ENCODE measurements at regions not wholly inside any gene's neighbourhood (a gene's known extent, or its start where the extent isn't known, plus 50 kb on each side); places are given as distances from the start of the nearest gene placed in this dataset.

DNA sequence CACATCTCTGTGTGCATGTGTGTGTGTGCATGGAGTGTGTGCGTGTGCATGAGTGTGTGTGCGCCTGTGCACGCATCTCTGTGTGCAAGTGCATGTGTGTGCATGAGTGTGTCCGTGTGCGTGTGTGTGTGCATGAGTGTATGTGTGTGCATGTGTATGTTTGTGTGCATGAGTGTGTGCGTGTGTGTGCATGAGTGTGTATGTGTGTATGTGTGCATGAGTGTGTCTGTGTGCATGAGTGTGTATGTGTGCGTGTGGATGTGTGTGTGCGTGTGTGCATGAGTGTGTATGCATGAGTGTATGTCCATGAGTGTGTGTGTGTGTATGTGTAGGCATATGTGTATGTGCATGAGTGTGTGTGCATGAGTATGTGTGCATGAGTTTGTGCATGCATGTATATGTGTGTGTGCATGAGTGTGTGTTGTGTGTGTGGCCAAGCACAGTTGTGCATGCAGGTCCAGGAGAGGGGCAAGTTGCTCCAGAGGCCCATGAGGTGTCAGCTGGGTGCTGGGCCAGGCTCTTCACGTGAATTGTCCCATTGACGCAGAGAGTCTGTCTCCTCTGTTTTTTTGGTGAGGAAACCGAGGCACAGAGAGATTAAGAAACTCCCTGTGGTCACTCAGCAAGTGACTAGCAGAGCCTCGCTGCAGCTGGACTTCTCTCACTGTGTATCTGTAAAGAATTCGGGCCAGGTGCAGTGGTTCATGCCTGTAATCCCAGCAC lies 75.5 kb downstream of the ASB1 start:
- no peaks in the 10 kb centered on the region for H3K27me3 ChIP-seq (ENCODE audit: control insufficient read depth in 2 of 2, insufficient read depth in 2 of 2, low read length in 2 of 2)
- WGBS (ENCODE audit: insufficient coverage), result 97% methylated on average over 12 of the region's 13 CpGs
- no peaks in the 10 kb centered on the region for H4K20me1 ChIP-seq (ENCODE audit: insufficient read depth, low read length)
- intact Hi-C loops (cut with micrococcal nuclease), result no loop called here
- Mint-ChIP-seq H3K4me3 (no peak overlapping the region), H3K4me1 (no peaks in the 10 kb centered on the region), H3K27ac (no peak overlapping the region), H3K27me3 (ENCODE audit: low read depth in 3 of 3) (peaks cover 0 to 3% (median 3%) of the 10 kb centered on the region in 3 donors), H3K36me3 (no peaks in the 10 kb centered on the region), H3K9me3 (peaks cover 0 to 4% (median 0%) of the 10 kb centered on the region in 7 donors)
- DNase-seq, result no peak
- no peak overlapping the region for H3K9ac ChIP-seq (ENCODE audit: insufficient read depth, low read length, poor library complexity, severe bottlenecking)
- no peak overlapping the region for H3K4me2 ChIP-seq (replicated peaks; ENCODE audit: extremely low read depth, low read length, poor library complexity, severe bottlenecking)
- no peaks in the 10 kb centered on the region for H3K4me1 ChIP-seq (ENCODE audit: control insufficient read depth in 1 of 2, insufficient read depth in 2 of 2, low read length in 2 of 2)
- TF ChIP-seq, protein P1, sequence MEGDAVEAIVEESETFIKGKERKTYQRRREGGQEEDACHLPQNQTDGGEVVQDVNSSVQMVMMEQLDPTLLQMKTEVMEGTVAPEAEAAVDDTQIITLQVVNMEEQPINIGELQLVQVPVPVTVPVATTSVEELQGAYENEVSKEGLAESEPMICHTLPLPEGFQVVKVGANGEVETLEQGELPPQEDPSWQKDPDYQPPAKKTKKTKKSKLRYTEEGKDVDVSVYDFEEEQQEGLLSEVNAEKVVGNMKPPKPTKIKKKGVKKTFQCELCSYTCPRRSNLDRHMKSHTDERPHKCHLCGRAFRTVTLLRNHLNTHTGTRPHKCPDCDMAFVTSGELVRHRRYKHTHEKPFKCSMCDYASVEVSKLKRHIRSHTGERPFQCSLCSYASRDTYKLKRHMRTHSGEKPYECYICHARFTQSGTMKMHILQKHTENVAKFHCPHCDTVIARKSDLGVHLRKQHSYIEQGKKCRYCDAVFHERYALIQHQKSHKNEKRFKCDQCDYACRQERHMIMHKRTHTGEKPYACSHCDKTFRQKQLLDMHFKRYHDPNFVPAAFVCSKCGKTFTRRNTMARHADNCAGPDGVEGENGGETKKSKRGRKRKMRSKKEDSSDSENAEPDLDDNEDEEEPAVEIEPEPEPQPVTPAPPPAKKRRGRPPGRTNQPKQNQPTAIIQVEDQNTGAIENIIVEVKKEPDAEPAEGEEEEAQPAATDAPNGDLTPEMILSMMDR (IDR thresholded peaks at IDR 0.05), result no peak
- no peaks in the 10 kb centered on the region for H3K9me3 ChIP-seq (replicated peaks in 1 of 2; ENCODE audit: control insufficient read depth in 1 of 2, insufficient read depth in 1 of 2, low read length in 2 of 2)
- no peak overlapping the region for H3K27ac ChIP-seq (ENCODE audit: low read depth in 1 of 2, low read length in 2 of 2)
- H3K79me2 ChIP-seq (ENCODE audit: insufficient read depth, low read length), result no peaks in the 10 kb centered on the region
- H3K4me3 ChIP-seq (replicated peaks in 1 of 3; ENCODE audit: low read depth in 2 of 3, low read length in 3 of 3), result no peak overlapping the region
- H2AFZ ChIP-seq (ENCODE audit: insufficient read depth, low read depth, low read length, poor library complexity, severe bottlenecking), result no peak overlapping the region
- no peaks in the 10 kb centered on the region for H3K36me3 ChIP-seq (replicated peaks in 1 of 2; ENCODE audit: control insufficient read depth in 1 of 2, insufficient read depth in 2 of 2, low read length in 2 of 2)

DNA sequence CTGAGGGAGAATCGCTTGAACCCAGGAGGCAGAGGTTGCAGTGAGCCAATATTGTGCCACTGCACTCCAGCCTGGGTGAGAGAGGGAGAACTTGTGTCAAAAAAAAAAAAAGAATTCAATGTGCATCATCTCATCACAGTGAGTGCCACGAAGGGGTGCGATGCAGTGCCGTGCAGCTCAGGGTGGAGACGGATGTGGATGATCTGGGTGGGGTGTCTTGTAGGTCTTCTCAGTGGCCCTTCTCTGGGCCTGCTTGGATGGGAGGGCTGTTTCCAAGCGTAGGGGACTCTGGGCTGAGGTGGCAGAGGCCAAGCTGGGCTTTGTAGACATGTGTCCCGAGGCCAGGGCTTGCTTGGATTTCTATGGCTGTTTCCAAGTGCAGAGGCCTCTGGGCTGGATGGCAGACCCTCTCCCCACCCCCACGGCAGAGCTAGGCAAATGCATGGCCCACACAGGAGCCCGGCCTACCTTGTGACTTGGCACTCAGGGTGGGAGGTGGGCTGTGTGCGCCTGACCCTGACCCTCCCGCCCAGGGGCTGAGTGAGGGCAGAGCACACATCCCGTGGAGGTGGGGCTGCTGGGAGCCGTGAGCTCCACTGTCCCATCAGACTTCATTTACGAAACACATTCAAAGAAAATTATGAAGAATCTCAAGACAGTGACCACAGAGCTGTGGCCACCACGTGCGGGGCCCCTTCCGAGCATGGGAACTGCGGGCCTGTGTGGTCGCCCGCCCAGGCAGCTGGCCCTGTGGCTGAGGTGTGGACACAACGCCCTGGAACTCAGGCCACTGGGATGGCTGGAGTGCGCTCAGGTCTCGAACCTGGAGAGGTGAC lies 76.4 kb downstream of the ASB1 start:
- TF ChIP-seq, protein P1 (IDR thresholded peaks at IDR 0.05), result no peak
- Histone ChIP-seq H3K4me3 (replicated peaks in 1 of 3; ENCODE audit: low read depth in 2 of 3, low read length in 3 of 3) (no peak overlapping the region), H3K27ac (ENCODE audit: low read depth in 1 of 2, low read length in 2 of 2) (no peak overlapping the region), H3K9me3 (replicated peaks in 1 of 2; ENCODE audit: control insufficient read depth in 1 of 2, insufficient read depth in 1 of 2, low read length in 2 of 2) (no peaks in the 10 kb centered on the region), H3K36me3 (replicated peaks in 1 of 2; ENCODE audit: control insufficient read depth in 1 of 2, insufficient read depth in 2 of 2, low read length in 2 of 2) (no peaks in the 10 kb centered on the region), H3K79me2 (ENCODE audit: insufficient read depth, low read length) (no peaks in the 10 kb centered on the region), H3K27me3 (ENCODE audit: control insufficient read depth in 2 of 2, insufficient read depth in 2 of 2, low read length in 2 of 2) (no peaks in the 10 kb centered on the region), H2AFZ (ENCODE audit: insufficient read depth, low read depth, low read length, poor library complexity, severe bottlenecking) (no peak overlapping the region), H3K4me2 (replicated peaks; ENCODE audit: extremely low read depth, low read length, poor library complexity, severe bottlenecking) (no peak overlapping the region), H3K9ac (ENCODE audit: insufficient read depth, low read length, poor library complexity, severe bottlenecking) (no peak overlapping the region), H4K20me1 (ENCODE audit: insufficient read depth, low read length) (no peaks in the 10 kb centered on the region), H3K4me1 (ENCODE audit: control insufficient read depth in 1 of 2, insufficient read depth in 2 of 2, low read length in 2 of 2) (no peaks in the 10 kb centered on the region)
- H3K27me3 Mint-ChIP-seq (ENCODE audit: low read depth in 3 of 3), result peaks cover 2 to 5% (median 2%) of the 10 kb centered on the region in 3 donors
- intact Hi-C loops (cut with micrococcal nuclease), result no loop called here
- DNase-seq, result no peak
- 92% methylated on average over 18 of the region's 23 CpGs for WGBS (ENCODE audit: insufficient coverage)
- H3K4me3 Mint-ChIP-seq, result no peak overlapping the region
- H3K9me3 Mint-ChIP-seq, result peaks cover 0 to 4% (median 0%) of the 10 kb centered on the region in 7 donors
- no peaks in the 10 kb centered on the region for H3K36me3 Mint-ChIP-seq
- no peaks in the 10 kb centered on the region for H3K4me1 Mint-ChIP-seq
- H3K27ac Mint-ChIP-seq, result peak overlapping the region in 1 of 7 donors; percentile 37

Data from CD14-positive monocyte (primary cell).